Glutamatergic neuron (in vitro differentiated cells): ENCODE measurements at regions not wholly inside any gene's neighbourhood (a gene's known extent, or its start where the extent isn't known, plus 50 kb on each side); places are given as distances from the start of the nearest gene placed in this dataset.

Experiments used
- DNase-seq: peaks from one replicate; pipeline ENCODE4 v3.0.0; 2022
- H3K27ac Mint-ChIP-seq: one replicate; pipeline ENCODE4 v1.8.0; 2020; ENCODE audit warnings: mild to moderate bottlenecking, mixed read lengths, inconsistent platforms; ENCODE audit not compliant: unreplicated experiment
- H3K27me3 Mint-ChIP-seq: one replicate; pipeline ENCODE4 v1.8.0; 2020; ENCODE audit warnings: mild to moderate bottlenecking, moderate library complexity, mixed read lengths, inconsistent platforms; ENCODE audit not compliant: unreplicated experiment
- H3K36me3 Mint-ChIP-seq: one replicate; pipeline ENCODE4 v1.8.0; 2020; ENCODE audit warnings: mild to moderate bottlenecking, mixed read lengths, inconsistent platforms; ENCODE audit not compliant: unreplicated experiment
- H3K4me1 Mint-ChIP-seq: one replicate; pipeline ENCODE4 v1.8.0; 2020; ENCODE audit warnings: mild to moderate bottlenecking, low read depth, mixed read lengths, inconsistent platforms; ENCODE audit not compliant: unreplicated experiment
- H3K4me3 Mint-ChIP-seq: one replicate; pipeline ENCODE4 v1.8.0; 2020; ENCODE audit warnings: mild to moderate bottlenecking, mixed read lengths, inconsistent platforms; ENCODE audit not compliant: unreplicated experiment
- H3K9me3 Mint-ChIP-seq: one replicate; pipeline ENCODE4 v1.8.0; 2020; ENCODE audit warnings: mild to moderate bottlenecking, moderate library complexity, mixed read lengths, inconsistent platforms; ENCODE audit not compliant: unreplicated experiment
- TF ChIP-seq, protein P1 (sequence below): fragments of 200-600 bp; sonication (generic); IDR thresholded peaks from one replicate; pipeline ENCODE4 v1.5.0; 2021; ENCODE audit not compliant: partially characterized antibody, unreplicated experiment

DNA sequence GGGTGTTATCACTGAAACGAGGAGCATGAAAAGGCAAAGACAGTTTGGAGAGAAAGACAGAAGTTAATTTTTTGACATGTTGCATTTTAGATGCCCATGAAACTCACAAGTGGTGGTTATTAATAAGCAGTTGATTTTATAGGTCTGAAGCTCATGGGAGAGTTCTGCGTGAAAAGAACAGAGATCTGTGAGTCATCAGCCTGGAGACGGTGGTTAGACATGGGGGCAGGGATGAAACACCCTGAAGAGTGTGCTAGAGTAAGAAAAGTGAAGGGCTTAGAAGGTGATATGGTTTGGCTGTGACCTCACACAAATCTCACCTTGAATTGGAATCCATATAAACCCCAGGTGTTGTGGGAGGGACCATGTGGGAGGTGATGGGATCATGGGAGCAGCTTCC is 289.1 kb upstream of the ISX start:
- Mint-ChIP-seq H3K27ac (no peak overlapping the region), H3K4me3 (no peak overlapping the region), H3K36me3 (peaks cover 25% of the 10 kb centered on the region), H3K9me3 (peaks cover 11% of the 10 kb centered on the region), H3K4me1 (no peaks in the 10 kb centered on the region), H3K27me3 (no peaks in the 10 kb centered on the region)
- TF ChIP-seq, protein P1, sequence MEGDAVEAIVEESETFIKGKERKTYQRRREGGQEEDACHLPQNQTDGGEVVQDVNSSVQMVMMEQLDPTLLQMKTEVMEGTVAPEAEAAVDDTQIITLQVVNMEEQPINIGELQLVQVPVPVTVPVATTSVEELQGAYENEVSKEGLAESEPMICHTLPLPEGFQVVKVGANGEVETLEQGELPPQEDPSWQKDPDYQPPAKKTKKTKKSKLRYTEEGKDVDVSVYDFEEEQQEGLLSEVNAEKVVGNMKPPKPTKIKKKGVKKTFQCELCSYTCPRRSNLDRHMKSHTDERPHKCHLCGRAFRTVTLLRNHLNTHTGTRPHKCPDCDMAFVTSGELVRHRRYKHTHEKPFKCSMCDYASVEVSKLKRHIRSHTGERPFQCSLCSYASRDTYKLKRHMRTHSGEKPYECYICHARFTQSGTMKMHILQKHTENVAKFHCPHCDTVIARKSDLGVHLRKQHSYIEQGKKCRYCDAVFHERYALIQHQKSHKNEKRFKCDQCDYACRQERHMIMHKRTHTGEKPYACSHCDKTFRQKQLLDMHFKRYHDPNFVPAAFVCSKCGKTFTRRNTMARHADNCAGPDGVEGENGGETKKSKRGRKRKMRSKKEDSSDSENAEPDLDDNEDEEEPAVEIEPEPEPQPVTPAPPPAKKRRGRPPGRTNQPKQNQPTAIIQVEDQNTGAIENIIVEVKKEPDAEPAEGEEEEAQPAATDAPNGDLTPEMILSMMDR: no peak
- DNase-seq: no peak

DNA sequence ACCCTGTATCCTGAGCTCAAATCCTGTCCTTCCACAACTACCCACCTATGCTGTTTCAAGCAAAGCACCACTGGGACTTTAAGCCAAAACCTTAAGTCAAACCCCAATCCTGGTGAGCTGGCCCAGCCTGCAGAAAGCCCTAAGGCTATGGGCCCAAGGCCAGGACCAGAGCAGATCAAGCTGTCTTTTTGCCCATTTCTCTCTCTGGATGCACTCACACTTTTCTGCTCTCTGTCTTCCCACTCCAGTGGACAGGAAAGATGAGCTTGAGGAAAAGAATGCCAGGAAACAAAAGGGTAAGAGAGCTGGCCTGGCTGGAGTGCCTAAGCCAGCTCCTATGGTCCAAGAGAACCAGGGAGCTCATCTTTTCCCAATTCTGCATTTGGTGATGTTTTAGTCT is 284.3 kb upstream of the ISX start:
- Mint-ChIP-seq H3K27me3 (no peaks in the 10 kb centered on the region), H3K4me1 (no peaks in the 10 kb centered on the region), H3K36me3 (peaks cover 30% of the 10 kb centered on the region), H3K27ac (no peak overlapping the region), H3K9me3 (peaks cover 13% of the 10 kb centered on the region), H3K4me3 (no peak overlapping the region)
- TF ChIP-seq, protein P1: no peak
- no peak for DNase-seq

- TF ChIP-seq, protein P1: no peak
- Mint-ChIP-seq H3K9me3 (peaks cover 5% of the 10 kb centered on the region), H3K27me3 (no peaks in the 10 kb centered on the region), H3K4me1 (no peaks in the 10 kb centered on the region), H3K36me3 (peaks cover 19% of the 10 kb centered on the region), H3K4me3 (no peak overlapping the region), H3K27ac (no peak overlapping the region)
- DNase-seq: no peak
Measured at GRCh38 chr22:34783436-34783835, 282.5 kb upstream of the ISX start.

DNA sequence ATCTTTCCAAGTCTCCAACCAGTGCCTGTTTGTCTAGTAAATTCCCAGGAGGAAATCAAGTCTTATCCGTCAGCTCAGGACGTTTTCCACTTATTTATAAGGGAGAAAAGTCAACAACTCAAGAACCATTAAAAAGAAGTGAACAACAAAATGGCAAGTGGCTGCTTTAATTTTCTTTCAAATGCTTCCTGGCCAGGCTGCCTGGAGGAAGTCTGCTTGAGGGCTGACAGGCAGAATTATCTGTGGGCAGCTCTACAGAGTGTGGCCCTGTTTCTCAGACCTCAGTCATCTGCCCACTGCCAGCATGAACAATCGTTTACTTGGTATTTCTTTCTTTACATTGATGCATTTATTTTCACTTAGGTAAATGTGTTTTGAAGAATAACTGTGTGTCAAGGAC is 281.9 kb upstream of the ISX start:
- Mint-ChIP-seq H3K36me3 (peaks cover 19% of the 10 kb centered on the region), H3K27me3 (no peaks in the 10 kb centered on the region), H3K4me1 (no peaks in the 10 kb centered on the region), H3K27ac (no peak overlapping the region), H3K4me3 (no peak overlapping the region), H3K9me3 (peaks cover 5% of the 10 kb centered on the region)
- no peak for DNase-seq
- TF ChIP-seq, protein P1: no peak

GRCh38 chr22:34797826-34798225 is 268.1 kb upstream of the ISX start:
- peaks cover 7% of the 10 kb centered on the region for H3K36me3 Mint-ChIP-seq
- TF ChIP-seq, protein P1: no peak
- no peaks in the 10 kb centered on the region for H3K27me3 Mint-ChIP-seq
- peaks cover 2% of the 10 kb centered on the region for H3K9me3 Mint-ChIP-seq
- no peak overlapping the region for H3K4me3 Mint-ChIP-seq
- H3K27ac Mint-ChIP-seq: no peak overlapping the region
- peaks cover 19% of the 10 kb centered on the region for H3K4me1 Mint-ChIP-seq
- no peak for DNase-seq
